Adrenal gland (tissue), 9 donors: ENCODE measurements at regions not wholly inside any gene's neighbourhood (a gene's known extent, or its start where the extent isn't known, plus 50 kb on each side); places are given as distances from the start of the nearest gene placed in this dataset.

Experiments used
- DNase-seq, 7 donors: peaks; one replicate each; pipeline ENCODE4 v3.0.0-alpha.2; 2019 to 2020
- H3K27ac ChIP-seq, 5 donors: fragments of 200-600 bp; sonication (generic) in 4 of 5; 1 replicate in 3 of 5; 2 replicates in 2 of 5; pipeline versions ENCODE4 v1.5.1 to v1.8.0; 2016 to 2020; ENCODE audit warnings: mild to moderate bottlenecking in 1 of 5
- H3K27me3 ChIP-seq: fragments of 200-600 bp; 2 replicates; pipeline ENCODE4 v1.8.0; 2021
- H3K36me3 ChIP-seq, 2 donors: fragments of 200-600 bp; replicated peaks in 1 of 2; 1 replicate in 1 of 2; 2 replicates in 1 of 2; pipeline versions ENCODE4 v1.5.1 to v1.8.0; 2018 to 2022
- H3K4me1 ChIP-seq, 2 donors: fragments of 200-600 bp; replicated peaks in 1 of 2; 1 replicate in 1 of 2; 2 replicates in 1 of 2; pipeline versions ENCODE4 v1.5.1 to v1.8.0; 2018 to 2021
- H3K4me3 ChIP-seq, 4 donors: fragments of 200-600 bp; sonication (generic) in 3 of 4; one replicate each; pipeline ENCODE4 v1.5.1; 2016 to 2018
- H3K9me3 ChIP-seq, 3 donors: fragments of 200-600 bp; sonication (generic) in 1 of 3; replicated peaks in 1 of 3; 1 replicate in 2 of 3; 2 replicates in 1 of 3; pipeline versions ENCODE4 v1.5.1 to v1.8.0; 2016 to 2021
- CTCF ChIP-seq, 6 experiments: fragments of 450-650 bp in 4 of 6; fragments of 200-600 bp in 2 of 6; sonication (generic) in 1 of 6; IDR thresholded peaks; 1 replicate in 5 of 6; 2 replicates in 1 of 6; pipeline versions ENCODE4 v1.5.1 to v1.8.0; 2016 to 2021; ENCODE audit warnings: antibody characterized with exemption in 6 of 6, mild to moderate bottlenecking in 2 of 6, moderate library complexity in 1 of 6
- POLR2A ChIP-seq, 2 donors: fragments of 450-650 bp; IDR thresholded peaks; one replicate each; pipeline ENCODE4 v1.6.1; 2017; ENCODE audit warnings: antibody characterized with exemption in 2 of 2, mild to moderate bottlenecking in 2 of 2, moderate library complexity in 1 of 2
- WGBS, 4 donors: extraction: QIAGEN DNeasy Blood & Tissue Kit in 2 of 4; methylation state at CpG; one replicate each; pipeline versions ENCODE4 v1.1.5 to v1.1.7; 2013 to 2017; 5-methylcytosine and 5-hydroxymethylcytosine counted together
- intact Hi-C, 2 donors: fragments of 100-400 bp; cut with DNase I; formaldehyde crosslinking; loops; one replicate each; pipeline versions ENCODE4 v1.14.1 to v1.15.0; 2022 to 2023
- donor health status: healthy with polysubstance abuse.
- donor health status: Bipolar disorder and iron deficiency.
- donor health status: DM: yes; HTN: yes; CAD: no.
- donor health status: DM: no; HTN: no; CAD: no.
- donor health status: DM: no; HTN: no; CAD: no.

GRCh38 chr18:46293742-46294181, 189.6 kb downstream of the HAUS1 start:
- no peak for DNase-seq
- intact Hi-C loops, result no loop called here
- 55 to 63% (median 59%) methylated on average over 3 to 5 of the region's 5 CpGs for WGBS, 4 donors
- H3K27ac ChIP-seq, result no peak overlapping the region
- no peaks in the 10 kb centered on the region for H3K4me1 ChIP-seq
- H3K9me3 ChIP-seq, result no peaks in the 10 kb centered on the region
- no peaks in the 10 kb centered on the region for H3K36me3 ChIP-seq
- TF ChIP-seq CTCF (IDR thresholded peaks at IDR 0.05), result no peak
- TF ChIP-seq POLR2A (IDR thresholded peaks at IDR 0.05), result no peak
- no peaks in the 10 kb centered on the region for H3K27me3 ChIP-seq
- H3K4me3 ChIP-seq, result no peak overlapping the region

GRCh38 chr18:46294318-46294717, 190.1 kb downstream of the HAUS1 start:
- H3K4me1 ChIP-seq, result no peaks in the 10 kb centered on the region
- DNase-seq, result no peak
- no peak overlapping the region for H3K27ac ChIP-seq
- no peak overlapping the region for H3K4me3 ChIP-seq
- TF ChIP-seq CTCF (IDR thresholded peaks at IDR 0.05) (no peak), POLR2A (IDR thresholded peaks at IDR 0.05) (no peak)
- 79 to 100% (median 87%) methylated on average over 3 of the region's 3 CpGs for WGBS, 4 donors
- no peaks in the 10 kb centered on the region for H3K36me3 ChIP-seq
- H3K9me3 ChIP-seq, result no peaks in the 10 kb centered on the region
- H3K27me3 ChIP-seq, result no peaks in the 10 kb centered on the region
- intact Hi-C loops, result no loop called here

GRCh38 chr18:46294751-46295150, 190.6 kb downstream of the HAUS1 start:
- WGBS, 4 donors, result 93 to 100% (median 93%) methylated on average over 4 to 5 of the region's 5 CpGs
- H3K36me3 ChIP-seq, result no peaks in the 10 kb centered on the region
- no peaks in the 10 kb centered on the region for H3K4me1 ChIP-seq
- intact Hi-C loops, result no loop called here
- TF ChIP-seq POLR2A (IDR thresholded peaks at IDR 0.05) (no peak), CTCF (IDR thresholded peaks at IDR 0.05) (no peak)
- DNase-seq, result no peak
- no peak overlapping the region for H3K27ac ChIP-seq
- no peaks in the 10 kb centered on the region for H3K27me3 ChIP-seq
- H3K4me3 ChIP-seq, result no peak overlapping the region
- no peaks in the 10 kb centered on the region for H3K9me3 ChIP-seq

- Histone ChIP-seq H3K4me3 (no peak overlapping the region), H3K27me3 (no peaks in the 10 kb centered on the region), H3K27ac (no peak overlapping the region), H3K36me3 (no peaks in the 10 kb centered on the region), H3K9me3 (no peaks in the 10 kb centered on the region), H3K4me1 (no peaks in the 10 kb centered on the region)
- 74 to 88% (median 75%) methylated on average over 7 of the region's 7 CpGs for WGBS, 4 donors
- intact Hi-C loops, result no loop called here
- TF ChIP-seq CTCF (IDR thresholded peaks at IDR 0.05) (no peak), POLR2A (IDR thresholded peaks at IDR 0.05) (no peak)
- DNase-seq, result no peak
These were observed 191.2 kb downstream of the HAUS1 start for GRCh38 chr18:46295416-46295815.
